ENCODE measurements at regions not wholly inside any gene's neighbourhood (a gene's known extent, or its start where the extent isn't known, plus 50 kb on each side); places are given as distances from the start of the nearest gene placed in this dataset.
A peak's percentile ranks its signal among the peaks of the same experiment; 100 is the strongest.

- DNase-seq: no peak
Measured at GRCh38 chr3:177300842-177301241, 103.6 kb upstream of the TBL1XR1 start.

- DNase-seq: no peak
Measured at GRCh38 chr3:177306252-177306651, 109.0 kb upstream of the TBL1XR1 start.

GRCh38 chr3:177307391-177307790, 110.1 kb upstream of the TBL1XR1 start:
- peak; percentile 50 for DNase-seq

GRCh38 chr3:177307826-177308225, 110.5 kb upstream of the TBL1XR1 start:
- DNase-seq: peak; percentile 50

GRCh38 chr3:177308286-177308685, 111.0 kb upstream of the TBL1XR1 start:
- no peak for DNase-seq

GRCh38 chr3:177308911-177309310, 111.6 kb upstream of the TBL1XR1 start:
- no peak for DNase-seq

- no peak for DNase-seq
Measured at GRCh38 chr3:177312491-177312890, 115.2 kb upstream of the TBL1XR1 start.

GRCh38 chr3:177314897-177315296, 117.6 kb upstream of the TBL1XR1 start:
- no peak for DNase-seq

- no peak for DNase-seq
Measured at GRCh38 chr3:177317247-177317646, 120.0 kb upstream of the TBL1XR1 start.

GRCh38 chr3:177318559-177318958, 121.3 kb upstream of the TBL1XR1 start:
- no peak for DNase-seq

GRCh38 chr3:177320765-177321247, 123.5 kb upstream of the TBL1XR1 start:
- peak; percentile 19 for DNase-seq

GRCh38 chr3:177321819-177322218, 124.5 kb upstream of the TBL1XR1 start:
- no peak for DNase-seq

GRCh38 chr3:177322881-177323280, 125.6 kb upstream of the TBL1XR1 start:
- DNase-seq: no peak

GRCh38 chr3:177329854-177330253, 132.6 kb upstream of the TBL1XR1 start:
- no peak for DNase-seq

- DNase-seq: no peak
Measured at GRCh38 chr3:177330779-177331178, 133.5 kb upstream of the TBL1XR1 start.

GRCh38 chr3:177331203-177331835, 134.0 kb upstream of the TBL1XR1 start:
- no peak for DNase-seq

- DNase-seq: no peak
Measured at GRCh38 chr3:177332955-177333354, 135.7 kb upstream of the TBL1XR1 start.

- no peak for DNase-seq
Measured at GRCh38 chr3:177333533-177334520, 136.5 kb upstream of the TBL1XR1 start.

- no peak for DNase-seq
Measured at GRCh38 chr3:177334803-177335202, 137.5 kb upstream of the TBL1XR1 start.

GRCh38 chr3:177335728-177336127, 138.4 kb upstream of the TBL1XR1 start:
- no peak for DNase-seq

- DNase-seq: peak; percentile 51
Measured at GRCh38 chr3:177336873-177337450, 139.7 kb upstream of the TBL1XR1 start.

- peak; percentile 87 for DNase-seq
Measured at GRCh38 chr3:177337541-177338331, 140.5 kb upstream of the TBL1XR1 start.
